GM19395 (cell line): ENCODE measurements at regions not wholly inside any gene's neighbourhood (a gene's known extent, or its start where the extent isn't known, plus 50 kb on each side); places are given as distances from the start of the nearest gene placed in this dataset.

Experiments
- ATAC-seq: cut with Tn5 transposase; IDR thresholded peaks from one replicate; pipeline ENCODE4 v1.9.1; 2021; ENCODE audit warnings: mild to moderate bottlenecking, moderate library complexity; ENCODE audit not compliant: unreplicated experiment

GRCh38 chr4:35106091-35106734, 1138.1 kb downstream of the ARAP2 start:
- no peak for ATAC-seq

- no peak for ATAC-seq
These were observed 1120.2 kb downstream of the ARAP2 start for GRCh38 chr4:35124106-35124505.

- ATAC-seq = no peak
These were observed 1118.2 kb downstream of the ARAP2 start for GRCh38 chr4:35125995-35126712.

- no peak for ATAC-seq
These were observed 1105.9 kb downstream of the ARAP2 start for GRCh38 chr4:35138449-35138848.

GRCh38 chr4:35147761-35148160, 1096.6 kb downstream of the ARAP2 start:
- ATAC-seq = no peak

GRCh38 chr4:35151816-35152572, 1092.3 kb downstream of the ARAP2 start:
- ATAC-seq = no peak

- no peak for ATAC-seq
These were observed 1081.1 kb downstream of the ARAP2 start for GRCh38 chr4:35163168-35163567.

GRCh38 chr4:35164063-35164462, 1080.3 kb downstream of the ARAP2 start:
- ATAC-seq = no peak

GRCh38 chr4:35166466-35166865, 1077.8 kb downstream of the ARAP2 start:
- ATAC-seq = no peak

GRCh38 chr4:35167385-35167784, 1076.9 kb downstream of the ARAP2 start:
- no peak for ATAC-seq

GRCh38 chr4:35175487-35175886, 1068.8 kb downstream of the ARAP2 start:
- ATAC-seq = no peak

GRCh38 chr4:35175894-35176293, 1068.4 kb downstream of the ARAP2 start:
- no peak for ATAC-seq

GRCh38 chr4:35182451-35182850, 1061.9 kb downstream of the ARAP2 start:
- ATAC-seq = no peak

- ATAC-seq = no peak
These were observed 1054.2 kb downstream of the ARAP2 start for GRCh38 chr4:35189988-35190613.

- ATAC-seq = no peak
These were observed 1042.9 kb downstream of the ARAP2 start for GRCh38 chr4:35201403-35201802.

GRCh38 chr4:35216636-35217035, 1027.7 kb downstream of the ARAP2 start:
- ATAC-seq = no peak

- no peak for ATAC-seq
These were observed 1027.0 kb downstream of the ARAP2 start for GRCh38 chr4:35217331-35217730.

- no peak for ATAC-seq
These were observed 1016.0 kb downstream of the ARAP2 start for GRCh38 chr4:35228313-35228712.

GRCh38 chr4:35229021-35229420, 1015.3 kb downstream of the ARAP2 start:
- ATAC-seq = no peak

- ATAC-seq = no peak
These were observed 1006.4 kb downstream of the ARAP2 start for GRCh38 chr4:35237924-35238323.

- no peak for ATAC-seq
These were observed 1005.5 kb downstream of the ARAP2 start for GRCh38 chr4:35238793-35239192.
